Thyroid gland (tissue), 4 donors: ENCODE measurements at regions not wholly inside any gene's neighbourhood (a gene's known extent, or its start where the extent isn't known, plus 50 kb on each side); places are given as distances from the start of the nearest gene placed in this dataset.

Experiments used
- POLR2A ChIP-seq, 2 donors: fragments of 450-650 bp; IDR thresholded peaks; one replicate each; pipeline ENCODE4 v1.6.1; 2017; ENCODE audit warnings: antibody characterized with exemption in 2 of 2, mild to moderate bottlenecking in 2 of 2, moderate library complexity in 1 of 2
- TF ChIP-seq, protein P1 (sequence below), 6 experiments: fragments of 200-600 bp in 3 of 6; fragments of 450-650 bp in 3 of 6; sonication (generic) in 3 of 6; IDR thresholded peaks; one replicate each; pipeline ENCODE4 v1.5.1; 2016 to 2019; ENCODE audit warnings: antibody characterized with exemption in 6 of 6, mild to moderate bottlenecking in 2 of 6, inconsistent platforms in 1 of 6, moderate library complexity in 1 of 6

DNA sequence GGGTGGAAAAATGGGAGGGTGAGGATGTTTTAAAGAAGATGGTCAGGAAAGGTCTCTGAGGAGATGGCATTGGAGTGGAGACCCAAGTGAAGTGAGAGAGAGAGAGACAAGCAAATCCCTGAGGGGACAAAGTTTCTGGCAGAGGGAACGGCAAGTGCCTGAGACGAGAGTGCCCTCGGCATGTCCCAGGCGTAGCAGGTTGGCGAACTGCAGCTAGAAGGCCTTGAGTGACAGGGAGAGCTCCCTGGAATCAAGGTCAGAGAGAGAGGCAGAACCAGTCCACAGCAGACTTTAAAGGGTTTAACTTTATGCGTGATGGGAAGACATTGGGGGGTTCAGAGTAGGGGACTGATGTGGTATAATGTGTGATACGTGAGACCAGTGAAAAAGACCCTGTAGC is 150.2 kb upstream of the HAND2 start:
- TF ChIP-seq, protein P1, sequence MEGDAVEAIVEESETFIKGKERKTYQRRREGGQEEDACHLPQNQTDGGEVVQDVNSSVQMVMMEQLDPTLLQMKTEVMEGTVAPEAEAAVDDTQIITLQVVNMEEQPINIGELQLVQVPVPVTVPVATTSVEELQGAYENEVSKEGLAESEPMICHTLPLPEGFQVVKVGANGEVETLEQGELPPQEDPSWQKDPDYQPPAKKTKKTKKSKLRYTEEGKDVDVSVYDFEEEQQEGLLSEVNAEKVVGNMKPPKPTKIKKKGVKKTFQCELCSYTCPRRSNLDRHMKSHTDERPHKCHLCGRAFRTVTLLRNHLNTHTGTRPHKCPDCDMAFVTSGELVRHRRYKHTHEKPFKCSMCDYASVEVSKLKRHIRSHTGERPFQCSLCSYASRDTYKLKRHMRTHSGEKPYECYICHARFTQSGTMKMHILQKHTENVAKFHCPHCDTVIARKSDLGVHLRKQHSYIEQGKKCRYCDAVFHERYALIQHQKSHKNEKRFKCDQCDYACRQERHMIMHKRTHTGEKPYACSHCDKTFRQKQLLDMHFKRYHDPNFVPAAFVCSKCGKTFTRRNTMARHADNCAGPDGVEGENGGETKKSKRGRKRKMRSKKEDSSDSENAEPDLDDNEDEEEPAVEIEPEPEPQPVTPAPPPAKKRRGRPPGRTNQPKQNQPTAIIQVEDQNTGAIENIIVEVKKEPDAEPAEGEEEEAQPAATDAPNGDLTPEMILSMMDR (IDR thresholded peaks at IDR 0.05): no peak
- no peak for TF ChIP-seq POLR2A (IDR thresholded peaks at IDR 0.05)
